ENCODE measurements at regions not wholly inside any gene's neighbourhood (a gene's known extent, or its start where the extent isn't known, plus 50 kb on each side); places are given as distances from the start of the nearest gene placed in this dataset.

DNA sequence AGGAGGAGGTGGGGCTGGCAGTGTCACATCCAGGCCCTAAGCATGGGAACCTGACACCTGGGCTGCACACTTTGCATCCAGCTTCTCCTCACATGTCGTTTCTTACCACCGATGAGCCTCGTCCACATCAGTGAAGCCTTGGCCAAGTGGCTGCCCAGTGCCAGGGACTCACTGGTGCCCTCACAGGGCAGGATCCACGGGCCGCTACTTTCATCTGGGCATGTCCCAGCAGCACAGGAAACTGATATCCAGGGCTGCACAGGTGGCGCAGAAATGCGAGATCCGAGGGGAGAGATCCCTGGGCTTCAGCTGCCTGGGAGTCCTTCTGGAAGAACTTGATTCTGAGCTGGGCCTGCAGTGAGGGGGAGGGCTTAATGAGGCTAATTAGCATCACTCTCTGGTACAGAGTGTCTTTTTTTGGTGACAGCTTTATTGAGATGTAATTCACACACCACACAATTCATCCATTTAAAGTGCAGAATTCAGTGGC is 291.6 kb upstream of the HDAC4 start:
- no peak for TF ChIP-seq POLR2A (IDR thresholded peaks at IDR 0.05)
- TF ChIP-seq, protein P1, sequence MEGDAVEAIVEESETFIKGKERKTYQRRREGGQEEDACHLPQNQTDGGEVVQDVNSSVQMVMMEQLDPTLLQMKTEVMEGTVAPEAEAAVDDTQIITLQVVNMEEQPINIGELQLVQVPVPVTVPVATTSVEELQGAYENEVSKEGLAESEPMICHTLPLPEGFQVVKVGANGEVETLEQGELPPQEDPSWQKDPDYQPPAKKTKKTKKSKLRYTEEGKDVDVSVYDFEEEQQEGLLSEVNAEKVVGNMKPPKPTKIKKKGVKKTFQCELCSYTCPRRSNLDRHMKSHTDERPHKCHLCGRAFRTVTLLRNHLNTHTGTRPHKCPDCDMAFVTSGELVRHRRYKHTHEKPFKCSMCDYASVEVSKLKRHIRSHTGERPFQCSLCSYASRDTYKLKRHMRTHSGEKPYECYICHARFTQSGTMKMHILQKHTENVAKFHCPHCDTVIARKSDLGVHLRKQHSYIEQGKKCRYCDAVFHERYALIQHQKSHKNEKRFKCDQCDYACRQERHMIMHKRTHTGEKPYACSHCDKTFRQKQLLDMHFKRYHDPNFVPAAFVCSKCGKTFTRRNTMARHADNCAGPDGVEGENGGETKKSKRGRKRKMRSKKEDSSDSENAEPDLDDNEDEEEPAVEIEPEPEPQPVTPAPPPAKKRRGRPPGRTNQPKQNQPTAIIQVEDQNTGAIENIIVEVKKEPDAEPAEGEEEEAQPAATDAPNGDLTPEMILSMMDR (IDR thresholded peaks at IDR 0.05), result no peak

Measured in suprapubic skin (tissue), 3 donors.